Fibroblast of lung (primary cell): ENCODE measurements at regions not wholly inside any gene's neighbourhood (a gene's known extent, or its start where the extent isn't known, plus 50 kb on each side); places are given as distances from the start of the nearest gene placed in this dataset.

ENCODE experiments used
- EZH2 ChIP-seq: IDR thresholded peaks from 2 replicates; pipeline ENCODE4 v1.5.1; 2012; ENCODE audit warnings: low read length, control low read depth, mild to moderate bottlenecking; ENCODE audit errors: missing control alignments
- TF ChIP-seq, protein P1 (sequence below), 2 donors: IDR thresholded peaks in 1 of 2; conservative IDR thresholded peaks in 1 of 2; 1 replicate in 1 of 2; 2 replicates in 1 of 2; pipeline ENCODE4 v1.5.1; 2011 to 2012; ENCODE audit warnings: low read length in 2 of 2, control low read depth in 1 of 2, inconsistent platforms in 1 of 2, low read depth in 1 of 2, mild to moderate bottlenecking in 1 of 2

DNA sequence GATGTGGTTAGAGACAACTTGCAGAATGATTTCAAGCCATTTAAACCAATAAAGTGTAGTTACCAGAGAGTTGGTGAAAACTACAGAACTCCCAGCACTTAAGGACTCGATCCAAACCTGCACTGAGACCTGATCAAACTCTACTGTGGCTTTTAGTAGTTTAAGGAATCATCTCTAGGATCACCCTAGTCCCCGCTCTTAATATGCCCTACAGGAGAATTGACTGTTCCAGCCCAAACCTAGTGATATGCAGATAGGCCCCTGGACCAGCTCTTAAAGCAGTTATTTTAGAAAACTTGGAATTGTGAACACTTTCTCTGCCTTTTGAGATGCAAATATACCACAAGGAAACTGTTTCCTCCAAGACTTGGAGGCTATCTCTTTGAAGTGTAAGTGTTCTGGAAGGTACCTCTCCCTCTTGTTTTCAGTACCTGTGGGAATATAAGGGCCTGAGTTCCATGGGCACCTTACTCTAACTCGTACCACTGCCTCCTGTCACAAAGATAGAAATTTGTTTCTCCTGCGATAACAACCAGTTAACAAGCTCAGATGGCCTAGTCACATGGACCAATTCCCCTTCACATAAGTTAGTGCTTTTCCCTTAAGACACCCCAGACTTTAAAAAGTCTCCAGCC lies 1367.2 kb upstream of the SLC39A10 start:
- TF ChIP-seq, protein P1, sequence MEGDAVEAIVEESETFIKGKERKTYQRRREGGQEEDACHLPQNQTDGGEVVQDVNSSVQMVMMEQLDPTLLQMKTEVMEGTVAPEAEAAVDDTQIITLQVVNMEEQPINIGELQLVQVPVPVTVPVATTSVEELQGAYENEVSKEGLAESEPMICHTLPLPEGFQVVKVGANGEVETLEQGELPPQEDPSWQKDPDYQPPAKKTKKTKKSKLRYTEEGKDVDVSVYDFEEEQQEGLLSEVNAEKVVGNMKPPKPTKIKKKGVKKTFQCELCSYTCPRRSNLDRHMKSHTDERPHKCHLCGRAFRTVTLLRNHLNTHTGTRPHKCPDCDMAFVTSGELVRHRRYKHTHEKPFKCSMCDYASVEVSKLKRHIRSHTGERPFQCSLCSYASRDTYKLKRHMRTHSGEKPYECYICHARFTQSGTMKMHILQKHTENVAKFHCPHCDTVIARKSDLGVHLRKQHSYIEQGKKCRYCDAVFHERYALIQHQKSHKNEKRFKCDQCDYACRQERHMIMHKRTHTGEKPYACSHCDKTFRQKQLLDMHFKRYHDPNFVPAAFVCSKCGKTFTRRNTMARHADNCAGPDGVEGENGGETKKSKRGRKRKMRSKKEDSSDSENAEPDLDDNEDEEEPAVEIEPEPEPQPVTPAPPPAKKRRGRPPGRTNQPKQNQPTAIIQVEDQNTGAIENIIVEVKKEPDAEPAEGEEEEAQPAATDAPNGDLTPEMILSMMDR (conservative IDR thresholded peaks at IDR 0.05 in 1 of 2, IDR thresholded peaks at IDR 0.05 in 1 of 2; ENCODE audit: low read depth in 1 of 2, low read length in 2 of 2), result no peak
- no peak for TF ChIP-seq EZH2
